ACC112 (cell line): ENCODE measurements at regions not wholly inside any gene's neighbourhood (a gene's known extent, or its start where the extent isn't known, plus 50 kb on each side); places are given as distances from the start of the nearest gene placed in this dataset.
"Not testable (repeated sequence)": the region's sequence is repeated elsewhere in the genome, so short reads cannot be mapped to it uniquely, and the experiment has no call there.

ENCODE experiments used
- H2AFZ ChIP-seq: fragments of 200-600 bp; sonication (generic); one replicate; pipeline ENCODE4 v1.6.0; 2017; ENCODE audit warnings: antibody characterized with exemption, low read length; ENCODE audit not compliant: unreplicated experiment
- H3K27ac ChIP-seq: fragments of 200-600 bp; sonication (generic); 2 replicates; pipeline ENCODE4 v1.5.1; 2014; ENCODE audit warnings: low read depth, mild to moderate bottlenecking, antibody characterized with exemption, low read length, moderate library complexity
- H3K27me3 ChIP-seq: fragments of 200-600 bp; sonication (generic); 2 replicates; pipeline ENCODE4 v1.6.1; 2014; ENCODE audit warnings: mild to moderate bottlenecking, antibody characterized with exemption, low read length, moderate library complexity, mixed read lengths; ENCODE audit not compliant: insufficient read depth
- H3K36me3 ChIP-seq: fragments of 200-600 bp; sonication (generic); 2 replicates; pipeline ENCODE4 v1.6.1; 2016; ENCODE audit warnings: mild to moderate bottlenecking, antibody characterized with exemption, low read length, moderate library complexity, mixed read lengths; ENCODE audit not compliant: insufficient read depth
- H3K4me1 ChIP-seq: fragments of 200-600 bp; sonication (generic); one replicate; pipeline ENCODE4 v1.6.1; 2016; ENCODE audit warnings: low read length, mixed read lengths; ENCODE audit not compliant: insufficient read depth, unreplicated experiment, control insufficient read depth
- H3K4me3 ChIP-seq: fragments of 200-600 bp; sonication (generic); 2 replicates; pipeline ENCODE4 v1.5.1; 2014; ENCODE audit warnings: mild to moderate bottlenecking, low read depth, low read length
- H3K79me2 ChIP-seq: fragments of 200-600 bp; sonication (generic); one replicate; pipeline ENCODE4 v1.6.0; 2016; ENCODE audit warnings: low read length; ENCODE audit not compliant: control insufficient read depth, unreplicated experiment, insufficient read depth

- not testable (repeated sequence) for H3K27me3 ChIP-seq, H3K4me1 ChIP-seq, H2AFZ ChIP-seq, H3K4me3 ChIP-seq, H3K36me3 ChIP-seq, H3K79me2 ChIP-seq, H3K27ac ChIP-seq
Observed at GRCh38 chr13:43968943-43969690, 89.4 kb downstream of the LACC1 start.

- H3K27ac ChIP-seq, H3K36me3 ChIP-seq, H3K4me1 ChIP-seq, H3K4me3 ChIP-seq, H2AFZ ChIP-seq, H3K79me2 ChIP-seq, H3K27me3 ChIP-seq: not testable (repeated sequence)
Observed at GRCh38 chr13:43969919-43970318, 90.2 kb downstream of the LACC1 start.

- not testable (repeated sequence) for H3K27ac ChIP-seq, H3K36me3 ChIP-seq, H2AFZ ChIP-seq, H3K4me1 ChIP-seq, H3K27me3 ChIP-seq, H3K79me2 ChIP-seq, H3K4me3 ChIP-seq
Observed at GRCh38 chr13:43970520-43971242, 91.0 kb downstream of the LACC1 start.

GRCh38 chr13:43971324-43971723 is 91.6 kb downstream of the LACC1 start:
- H3K36me3 ChIP-seq, H3K27me3 ChIP-seq, H2AFZ ChIP-seq, H3K4me3 ChIP-seq, H3K79me2 ChIP-seq, H3K4me1 ChIP-seq, H3K27ac ChIP-seq: not testable (repeated sequence)

GRCh38 chr13:43977911-43978310 is 98.2 kb downstream of the LACC1 start:
- no peak overlapping the region for H3K27ac ChIP-seq
- H3K4me1 ChIP-seq, result peaks cover 8% of the 10 kb centered on the region
- H2AFZ ChIP-seq, result no peak overlapping the region
- no peaks in the 10 kb centered on the region for H3K79me2 ChIP-seq
- peaks cover 17% of the 10 kb centered on the region for H3K27me3 ChIP-seq
- H3K4me3 ChIP-seq, result no peak overlapping the region
- no peaks in the 10 kb centered on the region for H3K36me3 ChIP-seq

- Histone ChIP-seq H3K79me2 (no peaks in the 10 kb centered on the region), H3K4me3 (no peak overlapping the region), H3K36me3 (no peaks in the 10 kb centered on the region), H3K4me1 (peaks cover 8% of the 10 kb centered on the region), H3K27me3 (peaks cover 17% of the 10 kb centered on the region), H3K27ac (no peak overlapping the region), H2AFZ (no peak overlapping the region)
Observed at GRCh38 chr13:43978688-43979087, 99.0 kb downstream of the LACC1 start.

GRCh38 chr13:43979492-43979891 is 99.8 kb downstream of the LACC1 start:
- Histone ChIP-seq H3K27ac (no peak overlapping the region), H3K79me2 (no peaks in the 10 kb centered on the region), H3K4me3 (no peak overlapping the region), H3K27me3 (peaks cover 17% of the 10 kb centered on the region), H2AFZ (no peak overlapping the region), H3K4me1 (peaks cover 8% of the 10 kb centered on the region), H3K36me3 (no peaks in the 10 kb centered on the region)

GRCh38 chr13:43980587-43980986 is 100.9 kb downstream of the LACC1 start:
- peaks cover 17% of the 10 kb centered on the region for H3K27me3 ChIP-seq

GRCh38 chr13:43981091-43981490 is 101.4 kb downstream of the LACC1 start:
- Histone ChIP-seq H3K4me1 (peaks cover 8% of the 10 kb centered on the region), H3K4me3 (no peak overlapping the region), H2AFZ (no peak overlapping the region), H3K36me3 (no peaks in the 10 kb centered on the region), H3K79me2 (no peaks in the 10 kb centered on the region), H3K27ac (no peak overlapping the region), H3K27me3 (peaks cover 17% of the 10 kb centered on the region)

More at GRCh38 chr13:43980587-43980986, 100.9 kb downstream of the LACC1 start:
- Histone ChIP-seq H3K27ac (no peak overlapping the region), H2AFZ (no peak overlapping the region), H3K36me3 (no peaks in the 10 kb centered on the region), H3K79me2 (no peaks in the 10 kb centered on the region), H3K4me1 (peaks cover 8% of the 10 kb centered on the region), H3K4me3 (no peak overlapping the region)

GRCh38 chr13:43981512-43982301 is 102.0 kb downstream of the LACC1 start:
- Histone ChIP-seq H3K79me2 (no peaks in the 10 kb centered on the region), H3K4me1 (peaks cover 8% of the 10 kb centered on the region), H2AFZ (no peak overlapping the region), H3K27ac (no peak overlapping the region), H3K27me3 (peaks cover 13% of the 10 kb centered on the region), H3K4me3 (no peak overlapping the region), H3K36me3 (no peaks in the 10 kb centered on the region)
